K562 (cell line): ENCODE measurements at regions not wholly inside any gene's neighbourhood (a gene's known extent, or its start where the extent isn't known, plus 50 kb on each side); places are given as distances from the start of the nearest gene placed in this dataset.

Experiments
- ATAC-seq: fragments of 200-7000 bp; cut with Tn5 transposase; 3 replicates; pipeline ENCODE4 v1.9.1; 2020; ENCODE audit warnings: moderate library complexity
- BruUV-seq: library from RNA; stranded (reverse); fragments of 400-500 nt; replicated peaks from 2 replicates; lab custom pipeline; 2021; lab: Mats Ljungman, UMichigan
- CTCF ChIA-PET: fragments of 300-600 bp; formaldehyde crosslinking; extraction: SDS; loops from one replicate; lab custom pipeline; 2021; ENCODE audit warnings: low intra/inter-chr PET ratio; lab: Yijun Ruan, JAX
- POLR2A ChIA-PET: fragments of 300-600, 350-650 bp; sonication (Branson Sonifier 250); formaldehyde crosslinking; extraction: SDS; loops from one replicate; lab custom pipeline; 2021; ENCODE audit warnings: antibody characterized with exemption, inconsistent platforms; lab: Yijun Ruan, JAX
- DNase-seq, 4 experiments: peaks; one replicate each; pipeline versions ENCODE4 v3.0.0 to v3.0.0-alpha.2; 2011 to 2018; ENCODE audit warnings: low spot score in 3 of 4, mixed read lengths in 3 of 4; ENCODE audit errors: extremely low read depth in 1 of 4
- FAIRE-seq: peaks from 2 replicates; lab custom pipeline; 2011; peaks lifted over from hg19 to GRCh38; lab: Jason Lieb, UNC
- H2AFZ ChIP-seq: 2 replicates; pipeline ENCODE4 v1.6.0; 2011; ENCODE audit warnings: low read depth, low read length, control low read depth, inconsistent platforms
- H3K27ac ChIP-seq: fragments of 200-600 bp; 3 replicates; pipeline ENCODE4 v1.8.0; 2011; ENCODE audit warnings: low read depth, mild to moderate bottlenecking, control low read depth, inconsistent platforms, low read length, moderate library complexity, mixed read lengths; ENCODE audit errors: extremely low read depth
- H3K27me3 ChIP-seq, 2 experiments: fragments of 300-600 bp in 1 of 2; 2 replicates in 1 of 2; 3 replicates in 1 of 2; pipeline versions ENCODE4 v1.6.0 to v1.8.0; 2011; ENCODE audit warnings: inconsistent platforms in 2 of 2, low read length in 2 of 2, mild to moderate bottlenecking in 1 of 2, mixed read lengths in 1 of 2, moderate library complexity in 1 of 2; ENCODE audit not compliant: control insufficient read depth in 2 of 2, insufficient read depth in 2 of 2
- H3K36me3 ChIP-seq: fragments of 300-600 bp; 3 replicates; pipeline ENCODE4 v1.8.0; 2011; ENCODE audit warnings: mild to moderate bottlenecking, low read length, inconsistent platforms; ENCODE audit not compliant: control insufficient read depth, insufficient read depth
- H3K4me1 ChIP-seq, 2 experiments: fragments of 200-600 bp in 1 of 2; replicated peaks in 1 of 2; 2 replicates in 1 of 2; 3 replicates in 1 of 2; pipeline versions ENCODE4 v1.5.1 to v1.8.0; 2011; ENCODE audit warnings: inconsistent platforms in 2 of 2, low read length in 2 of 2, mild to moderate bottlenecking in 1 of 2, mixed read lengths in 1 of 2, moderate library complexity in 1 of 2; ENCODE audit not compliant: control insufficient read depth in 2 of 2, insufficient read depth in 2 of 2
- H3K4me2 ChIP-seq: 2 replicates; pipeline ENCODE4 v1.6.1; 2011; ENCODE audit warnings: low read length, control low read depth, inconsistent platforms, mixed read lengths; ENCODE audit not compliant: insufficient read depth
- H3K4me3 ChIP-seq: fragments of 200-600 bp; sonication (generic), shearing (Covaris generic); 2 replicates; pipeline ENCODE4 v1.5.1; 2016; ENCODE audit warnings: control low read depth, inconsistent platforms
- H3K79me2 ChIP-seq: fragments of 200-600 bp; 3 replicates; pipeline ENCODE4 v1.8.0; 2011; ENCODE audit warnings: low read length, inconsistent platforms; ENCODE audit not compliant: control insufficient read depth, insufficient read depth
- H3K9ac ChIP-seq, 2 experiments: 2 replicates each; pipeline versions ENCODE4 v1.6.0 to v1.6.1; 2011; ENCODE audit warnings: low read depth in 2 of 2, low read length in 2 of 2, control low read depth in 1 of 2, inconsistent platforms in 1 of 2, mild to moderate bottlenecking in 1 of 2, mixed read lengths in 1 of 2; ENCODE audit not compliant: insufficient read depth in 1 of 2
- H3K9me1 ChIP-seq: one replicate; pipeline ENCODE4 v1.6.0; 2011; ENCODE audit warnings: inconsistent platforms, mild to moderate bottlenecking, low read length, moderate library complexity; ENCODE audit not compliant: control insufficient read depth, insufficient read depth
- H3K9me3 ChIP-seq: replicated peaks from 2 replicates; pipeline ENCODE4 v1.5.1; 2011; ENCODE audit warnings: low read depth, low read length, inconsistent platforms; ENCODE audit not compliant: control insufficient read depth, insufficient read depth
- H4K20me1 ChIP-seq: replicated peaks from 2 replicates; pipeline ENCODE4 v1.6.1; 2011; ENCODE audit warnings: low read length, inconsistent platforms, mixed read lengths; ENCODE audit not compliant: control insufficient read depth, insufficient read depth
- BCOR ChIP-seq: fragments of 450-650 bp; IDR thresholded peaks from 2 replicates; pipeline ENCODE4 v1.6.1; 2016
- CHD1 ChIP-seq: fragments of 200-600 bp; sonication (generic); IDR thresholded peaks from one replicate; pipeline ENCODE4 v1.6.1; 2012; ENCODE audit warnings: mild to moderate bottlenecking, moderate library complexity, low read length, inconsistent platforms
- CHD2 ChIP-seq: IDR thresholded peaks from 2 replicates; pipeline ENCODE4 v1.6.1; 2011; ENCODE audit warnings: low read depth, low read length
- ETV1 ChIP-seq: fragments of 450-650 bp; conservative IDR thresholded peaks from 2 replicates; pipeline ENCODE4 v1.6.1; 2016; ENCODE audit warnings: missing genetic modification characterization, control low read depth, low read depth, missing compliant biosample characterization
- LEF1 ChIP-seq: fragments of 450-650 bp; IDR thresholded peaks from 2 replicates; pipeline ENCODE4 v1.6.1; 2016; ENCODE audit warnings: mild to moderate bottlenecking
- POLR2A ChIP-seq: fragments of 450-650 bp; conservative IDR thresholded peaks from 2 replicates; pipeline ENCODE4 v1.6.1; 2016
- RBM17 ChIP-seq: fragments of 200-400 bp; formaldehyde crosslinking; IDR thresholded peaks from 2 replicates; pipeline ENCODE4 v1.6.1; 2017; ENCODE audit warnings: low read depth, mild to moderate bottlenecking, low read length, borderline replicate concordance
- SUPT5H ChIP-seq: fragments of 450-650 bp; IDR thresholded peaks from 2 replicates; pipeline ENCODE4 v1.6.1; 2016
- TCF3 ChIP-seq: sonication (generic); formaldehyde crosslinking; IDR thresholded peaks from 2 replicates; pipeline ENCODE4 v1.4.0; 2020; ENCODE audit warnings: mild to moderate bottlenecking, missing genetic modification reagents
- ZBTB7A ChIP-seq: IDR thresholded peaks from 2 replicates; pipeline ENCODE4 v1.6.1; 2011; ENCODE audit warnings: low read depth, mild to moderate bottlenecking, low read length, moderate library complexity, borderline replicate concordance; ENCODE audit not compliant: control insufficient read depth
- ZKSCAN1 ChIP-seq: fragments of 150-350 bp; IDR thresholded peaks from 2 replicates; pipeline ENCODE4 v1.6.1; 2016; ENCODE audit warnings: low read depth, low read length
- ZNF12 ChIP-seq: sonication (generic); formaldehyde crosslinking; IDR thresholded peaks from 2 replicates; pipeline ENCODE4 v1.4.0; 2020; ENCODE audit warnings: mild to moderate bottlenecking, missing genetic modification reagents
- ZNF311 ChIP-seq: fragments of 250-450 bp; sonication (Bioruptor Pico); IDR thresholded peaks from 2 replicates; pipeline ENCODE4 v1.4.0; 2020; ENCODE audit warnings: mild to moderate bottlenecking, moderate library complexity
- ZNF431 ChIP-seq: sonication (generic); formaldehyde crosslinking; IDR thresholded peaks from 2 replicates; pipeline ENCODE4 v1.8.0; 2022; ENCODE audit warnings: mild to moderate bottlenecking, missing genetic modification reagents
- ZNF695 ChIP-seq: fragments of 450-650 bp; formaldehyde crosslinking; IDR thresholded peaks from 2 replicates; pipeline ENCODE4 v1.4.0; 2020; ENCODE audit warnings: mild to moderate bottlenecking, moderate library complexity
- ZZZ3 ChIP-seq: fragments of 450-650 bp; IDR thresholded peaks from 2 replicates; pipeline ENCODE4 v1.6.1; 2016; ENCODE audit warnings: antibody characterized with exemption, mild to moderate bottlenecking, moderate library complexity
- WGBS: fragments of 100-300 bp; shearing (Covaris generic); methylation state at CpG from one replicate; pipeline ENCODE4 v1.1.6; 2016; ENCODE audit warnings: low coverage, mixed read lengths; ENCODE audit not compliant: insufficient coverage; ENCODE audit errors: missing lambda C conversion rate; 5-methylcytosine and 5-hydroxymethylcytosine counted together
- in situ Hi-C: fragments of 300-500 bp; cut with MboI; formaldehyde crosslinking; loops from 4 replicates; pipeline ENCODE4 v1.15.0; 2018; ENCODE audit warnings: inconsistent platforms, mixed read lengths
- intact Hi-C: fragments of 100-400 bp; cut with micrococcal nuclease; formaldehyde crosslinking; loops from 2 replicates; pipeline ENCODE4 v1.14.2; 2022
- TF ChIP-seq, protein P1 (sequence below): sonication (generic); formaldehyde crosslinking; IDR thresholded peaks from 2 replicates; pipeline ENCODE4 v1.8.0; 2022; ENCODE audit warnings: mild to moderate bottlenecking, missing genetic modification reagents

DNA sequence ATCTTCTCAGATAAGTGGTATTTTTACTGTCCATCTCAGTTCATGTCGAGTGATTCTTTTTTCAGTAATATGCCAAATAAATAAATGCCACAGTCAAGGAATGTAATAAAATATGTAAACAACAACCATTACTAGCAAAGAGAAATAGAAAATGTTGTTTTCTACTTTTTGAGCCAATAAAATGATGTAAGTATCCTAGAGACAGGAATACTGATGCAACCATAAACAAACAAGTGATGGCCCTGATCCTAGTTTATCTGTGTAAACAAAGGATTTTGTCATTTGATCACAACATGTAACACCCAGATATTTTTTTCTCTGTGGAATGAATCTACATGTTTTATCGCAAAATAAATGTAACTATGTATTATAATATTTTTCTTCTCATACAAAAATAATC is 1852.8 kb downstream of the EFNA5 start (continued):
- TF ChIP-seq, protein P1, sequence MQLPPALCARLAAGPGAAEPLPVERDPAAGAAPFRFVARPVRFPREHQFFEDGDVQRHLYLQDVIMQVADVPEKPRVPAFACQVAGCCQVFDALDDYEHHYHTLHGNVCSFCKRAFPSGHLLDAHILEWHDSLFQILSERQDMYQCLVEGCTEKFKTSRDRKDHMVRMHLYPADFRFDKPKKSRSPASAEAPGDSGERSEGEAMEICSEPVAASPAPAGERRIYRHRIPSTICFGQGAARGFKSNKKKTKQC (CRISPR knock-in tag) = no peak
- TF ChIP-seq BCOR (no peak), TCF3 (CRISPR knock-in tag) (no peak), RBM17 (no peak), ZNF12 (CRISPR knock-in tag) (no peak), SUPT5H (no peak), ZNF311 (no peak)

DNA sequence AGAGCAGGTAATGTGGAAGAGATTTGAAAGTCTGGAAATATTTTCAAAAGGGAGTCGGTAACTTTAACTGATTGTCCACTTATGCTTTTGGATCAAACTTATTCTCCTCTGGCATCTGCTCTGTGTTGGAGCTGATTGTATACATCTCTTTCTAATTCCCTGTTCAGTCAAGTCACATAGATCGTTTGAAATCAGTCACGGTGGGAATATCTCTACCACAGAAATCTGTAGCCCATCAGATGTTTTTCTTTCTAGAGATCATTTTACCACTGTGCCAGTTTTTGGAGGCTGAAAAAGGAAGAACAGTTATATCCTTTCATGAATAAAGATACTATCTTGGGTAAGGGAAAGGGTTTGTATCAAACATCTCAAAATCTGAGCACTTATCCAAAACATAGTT is 1853.3 kb downstream of the EFNA5 start:
- Histone ChIP-seq H2AFZ (no peak overlapping the region), H3K79me2 (no peaks in the 10 kb centered on the region), H3K4me3 (no peak overlapping the region), H3K36me3 (no peaks in the 10 kb centered on the region), H3K27ac (no peak overlapping the region), H4K20me1 (no peaks in the 10 kb centered on the region), H3K27me3 (no peaks in the 10 kb centered on the region), H3K9me1 (no peaks in the 10 kb centered on the region), H3K4me2 (no peak overlapping the region), H3K9ac (no peak overlapping the region), H3K9me3 (no peaks in the 10 kb centered on the region; the same call in 1 of the 2 replicates), H3K4me1 (no peaks in the 10 kb centered on the region)
- no peak for DNase-seq
- ChIA-PET CTCF (no interaction called here), POLR2A (no interaction called here)
- no TSS peak for BruUV-seq
- TF ChIP-seq CHD2 (no peak), ZKSCAN1 (no peak), ZZZ3 (no peak), LEF1 (no peak), ZBTB7A (no peak), ETV1 (tag) (no peak), ZNF695 (CRISPR knock-in tag) (no peak), POLR2A (no peak), CHD1 (no peak), ZNF431 (CRISPR knock-in tag) (no peak)
- intact Hi-C loops (no loop called here), in situ Hi-C loops (no loop called here)
- WGBS = 0% methylated on average over 3 of the region's 3 CpGs
- ATAC-seq = no peak
- FAIRE-seq = no peak
